Transverse colon (tissue), 4 donors: ENCODE measurements at regions not wholly inside any gene's neighbourhood (a gene's known extent, or its start where the extent isn't known, plus 50 kb on each side); places are given as distances from the start of the nearest gene placed in this dataset.

Source experiments
- DNase-seq: peaks from one replicate; pipeline ENCODE4 v3.0.0-alpha.2; 2019
- H3K27ac ChIP-seq, 4 donors: fragments of 200-600 bp; sonication (generic); 2 replicates each; pipeline ENCODE4 v1.5.1; 2016 to 2018; ENCODE audit warnings: inconsistent platforms in 4 of 4
- H3K27me3 ChIP-seq: fragments of 200-600 bp; sonication (generic); 2 replicates; pipeline ENCODE4 v1.5.1; 2017; ENCODE audit warnings: inconsistent platforms
- H3K36me3 ChIP-seq, 4 donors: fragments of 200-600 bp; sonication (generic); 2 replicates each; pipeline ENCODE4 v1.5.1; 2017 to 2019; ENCODE audit warnings: inconsistent platforms in 4 of 4
- H3K4me1 ChIP-seq, 4 donors: fragments of 200-600 bp; sonication (generic); 2 replicates each; pipeline ENCODE4 v1.5.1; 2017 to 2020; ENCODE audit warnings: inconsistent platforms in 4 of 4
- H3K4me3 ChIP-seq, 4 donors: fragments of 200-600 bp; sonication (generic); 1 replicate in 1 of 4; 2 replicates in 3 of 4; pipeline versions ENCODE4 v1.5.1 to v1.6.1; 2017 to 2019; ENCODE audit warnings: inconsistent platforms in 4 of 4
- H3K9me3 ChIP-seq, 2 donors: fragments of 200-600 bp; sonication (generic); 2 replicates each; pipeline ENCODE4 v1.5.1; 2017 to 2019; ENCODE audit warnings: inconsistent platforms in 2 of 2
- EP300 ChIP-seq: sonication (generic); formaldehyde crosslinking; IDR thresholded peaks from one replicate; pipeline ENCODE4 v1.6.1; 2017; ENCODE audit warnings: antibody characterized with exemption, low read depth
- POLR2A ChIP-seq: fragments of 450-650 bp; IDR thresholded peaks from one replicate; pipeline ENCODE4 v1.6.1; 2016; ENCODE audit warnings: antibody characterized with exemption, mild to moderate bottlenecking, moderate library complexity
- POLR2AphosphoS5 ChIP-seq, 3 donors: sonication (generic); formaldehyde crosslinking; IDR thresholded peaks; one replicate each; pipeline ENCODE4 v1.6.1; 2016; ENCODE audit warnings: antibody characterized with exemption in 3 of 3
- WGBS, 2 donors: methylation state at CpG; one replicate each; pipeline ENCODE4 v1.1.5; 2018; ENCODE audit warnings: low coverage in 1 of 2; 5-methylcytosine and 5-hydroxymethylcytosine counted together
- in situ Hi-C, 4 donors: fragments of 200-750 bp; cut with MboI; loops; one replicate each; pipeline versions ENCODE4 v1.15.0 to v1.15.1; 2017; ENCODE audit warnings: low sequenced_read_pairs in 3 of 4, low pct_ligation_motif_present in 1 of 4, low pct_unique_long_range_greater_than_20kb in 1 of 4
- intact Hi-C: fragments of 100-400 bp; cut with DNase I; formaldehyde crosslinking; loops from one replicate; pipeline ENCODE4 v1.15.1; 2023; ENCODE audit warnings: low total_unique reads
- TF ChIP-seq, protein P1 (sequence below), 5 experiments: fragments of 200-600 bp in 3 of 5; fragments of 450-650 bp in 2 of 5; sonication (generic) in 3 of 5; IDR thresholded peaks; 1 replicate in 2 of 5; 2 replicates in 3 of 5; pipeline ENCODE4 v1.5.1; 2016 to 2017; ENCODE audit warnings: antibody characterized with exemption in 5 of 5, inconsistent platforms in 3 of 5, mild to moderate bottlenecking in 2 of 5, moderate library complexity in 1 of 5

DNA sequence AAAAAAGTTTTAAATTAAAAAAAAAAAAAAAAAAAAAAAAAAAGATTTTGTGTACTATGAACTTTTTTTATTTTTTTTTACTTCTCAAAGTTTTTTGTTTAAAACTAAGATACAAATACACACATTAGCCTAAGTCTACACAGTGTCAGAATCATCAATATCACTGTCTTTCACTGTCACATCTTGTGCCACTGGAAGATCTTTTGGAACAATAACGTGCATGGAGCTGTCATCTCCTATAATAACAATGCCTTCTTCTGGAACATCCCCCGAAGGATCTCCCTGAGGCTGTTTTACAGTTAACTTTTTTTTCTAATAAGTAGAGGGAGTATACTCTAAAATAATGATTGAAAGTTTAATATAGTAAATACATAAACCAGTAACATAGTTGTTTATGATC is 295.7 kb downstream of the KCNJ2 start:
- no peak overlapping the region for H3K27ac ChIP-seq
- H3K4me1 ChIP-seq, result no peaks in the 10 kb centered on the region
- no peak for DNase-seq
- H3K9me3 ChIP-seq, result no peaks in the 10 kb centered on the region
- no peak overlapping the region for H3K4me3 ChIP-seq
- H3K36me3 ChIP-seq, result no peaks in the 10 kb centered on the region
- TF ChIP-seq POLR2AphosphoS5 (IDR thresholded peaks at IDR 0.05) (no peak), EP300 (no peak), POLR2A (no peak)
- TF ChIP-seq, protein P1, sequence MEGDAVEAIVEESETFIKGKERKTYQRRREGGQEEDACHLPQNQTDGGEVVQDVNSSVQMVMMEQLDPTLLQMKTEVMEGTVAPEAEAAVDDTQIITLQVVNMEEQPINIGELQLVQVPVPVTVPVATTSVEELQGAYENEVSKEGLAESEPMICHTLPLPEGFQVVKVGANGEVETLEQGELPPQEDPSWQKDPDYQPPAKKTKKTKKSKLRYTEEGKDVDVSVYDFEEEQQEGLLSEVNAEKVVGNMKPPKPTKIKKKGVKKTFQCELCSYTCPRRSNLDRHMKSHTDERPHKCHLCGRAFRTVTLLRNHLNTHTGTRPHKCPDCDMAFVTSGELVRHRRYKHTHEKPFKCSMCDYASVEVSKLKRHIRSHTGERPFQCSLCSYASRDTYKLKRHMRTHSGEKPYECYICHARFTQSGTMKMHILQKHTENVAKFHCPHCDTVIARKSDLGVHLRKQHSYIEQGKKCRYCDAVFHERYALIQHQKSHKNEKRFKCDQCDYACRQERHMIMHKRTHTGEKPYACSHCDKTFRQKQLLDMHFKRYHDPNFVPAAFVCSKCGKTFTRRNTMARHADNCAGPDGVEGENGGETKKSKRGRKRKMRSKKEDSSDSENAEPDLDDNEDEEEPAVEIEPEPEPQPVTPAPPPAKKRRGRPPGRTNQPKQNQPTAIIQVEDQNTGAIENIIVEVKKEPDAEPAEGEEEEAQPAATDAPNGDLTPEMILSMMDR (IDR thresholded peaks at IDR 0.05), result no peak
- H3K27me3 ChIP-seq, result no peaks in the 10 kb centered on the region
- WGBS, 2 donors, result 64 to 80% methylated on average over 2 of the region's 2 CpGs
- intact Hi-C loops (no loop called here), in situ Hi-C loops (no loop called here)

DNA sequence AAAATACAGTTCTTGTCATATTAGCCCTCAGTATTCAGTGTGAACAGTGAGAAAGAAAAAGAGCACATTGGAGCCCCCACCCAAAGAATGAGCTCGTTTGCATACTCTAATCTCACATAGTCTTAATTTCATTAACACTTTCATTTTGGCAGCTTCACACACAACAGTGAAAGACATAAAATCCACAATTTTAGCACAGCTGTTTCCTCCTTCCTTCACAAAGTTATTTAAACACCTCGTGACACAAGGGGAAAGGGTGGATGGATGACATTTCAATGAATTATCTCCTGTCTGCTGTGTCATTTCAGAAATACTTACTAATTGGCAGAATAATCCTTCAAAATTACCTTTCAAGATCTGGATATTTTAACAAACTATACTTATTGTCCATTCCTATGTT is 299.3 kb downstream of the KCNJ2 start:
- Histone ChIP-seq H3K4me1 (no peaks in the 10 kb centered on the region), H3K36me3 (no peaks in the 10 kb centered on the region), H3K27ac (no peak overlapping the region), H3K4me3 (no peak overlapping the region), H3K27me3 (no peaks in the 10 kb centered on the region), H3K9me3 (no peaks in the 10 kb centered on the region)
- intact Hi-C loops (no loop called here), in situ Hi-C loops (no loop called here)
- no peak for TF ChIP-seq POLR2AphosphoS5 (IDR thresholded peaks at IDR 0.05)
- TF ChIP-seq EP300, result no peak
- TF ChIP-seq, protein P1 (IDR thresholded peaks at IDR 0.05), result no peak
- no peak for TF ChIP-seq POLR2A
- no peak for DNase-seq
- WGBS, 2 donors, result 41 to 60% methylated on average over 1 to 2 of the region's 2 CpGs

DNA sequence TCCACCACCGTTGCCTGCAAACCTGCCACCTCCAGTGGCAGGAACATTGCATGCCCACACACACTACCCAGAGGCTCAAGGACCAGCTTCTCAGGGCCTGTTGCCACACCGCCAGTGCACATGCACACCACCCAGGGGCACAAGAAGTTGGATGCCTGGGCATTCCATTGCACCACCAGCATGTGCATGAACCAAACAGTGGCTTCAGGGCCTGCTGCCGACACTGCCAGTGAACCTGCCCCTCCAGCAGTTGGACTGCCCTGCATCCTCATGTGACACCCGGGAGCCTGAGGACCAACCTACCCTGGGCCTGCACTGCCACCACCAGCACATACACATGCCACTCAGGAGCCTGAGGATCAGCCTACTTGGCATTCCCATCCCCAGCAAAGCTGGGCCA is 303.7 kb downstream of the KCNJ2 start:
- in situ Hi-C loops, result no loop called here
- no peaks in the 10 kb centered on the region for H3K36me3 ChIP-seq
- TF ChIP-seq POLR2A, result no peak
- TF ChIP-seq, protein P1 (IDR thresholded peaks at IDR 0.05), result no peak
- TF ChIP-seq POLR2AphosphoS5 (IDR thresholded peaks at IDR 0.05), result no peak
- TF ChIP-seq EP300, result no peak
- intact Hi-C loops, result no loop called here
- no peak for DNase-seq
- no peak overlapping the region for H3K27ac ChIP-seq
- no peaks in the 10 kb centered on the region for H3K27me3 ChIP-seq
- H3K9me3 ChIP-seq, result no peaks in the 10 kb centered on the region
- 91% methylated on average over 4 of the region's 4 CpGs; no CpG with 5 or more reads in 1 of the 2 donors for WGBS, 2 donors
- H3K4me3 ChIP-seq, result no peak overlapping the region
- H3K4me1 ChIP-seq, result no peaks in the 10 kb centered on the region

DNA sequence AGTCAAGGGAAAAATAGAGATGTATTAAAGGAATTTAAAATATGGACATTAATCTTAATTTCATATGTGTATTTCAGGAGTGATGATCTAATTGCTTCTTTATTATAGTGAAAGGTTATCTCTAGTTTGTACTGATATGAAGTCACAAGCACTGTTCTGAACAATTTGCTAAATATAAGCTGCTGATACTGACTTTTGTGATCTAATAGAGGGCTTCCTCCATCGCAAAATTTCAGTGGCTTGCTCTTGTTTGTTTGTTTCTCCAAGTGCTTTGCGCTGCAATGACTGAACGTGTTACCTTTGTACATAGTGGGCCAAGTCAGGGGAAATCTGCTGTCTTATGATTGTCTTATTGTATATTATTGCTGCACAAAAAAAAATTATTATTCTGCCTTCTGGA is 307.0 kb downstream of the KCNJ2 start:
- Histone ChIP-seq H3K27ac (no peak overlapping the region), H3K4me1 (no peaks in the 10 kb centered on the region), H3K9me3 (no peaks in the 10 kb centered on the region), H3K27me3 (no peaks in the 10 kb centered on the region), H3K4me3 (no peak overlapping the region), H3K36me3 (no peaks in the 10 kb centered on the region)
- in situ Hi-C loops (no loop called here), intact Hi-C loops (no loop called here)
- DNase-seq, result no peak
- TF ChIP-seq POLR2A (no peak), EP300 (no peak), POLR2AphosphoS5 (IDR thresholded peaks at IDR 0.05) (no peak)
- TF ChIP-seq, protein P1 (IDR thresholded peaks at IDR 0.05), result no peak
- 89 to 91% methylated on average over 3 of the region's 3 CpGs for WGBS, 2 donors
